Vagina (tissue), 2 donors: ENCODE measurements at regions not wholly inside any gene's neighbourhood (a gene's known extent, or its start where the extent isn't known, plus 50 kb on each side); places are given as distances from the start of the nearest gene placed in this dataset.

ENCODE experiments used
- CTCF ChIP-seq, 3 experiments: fragments of 450-650 bp in 2 of 3; fragments of 200-600 bp in 1 of 3; sonication (generic) in 1 of 3; IDR thresholded peaks; one replicate each; pipeline ENCODE4 v1.5.1; 2017 to 2019; ENCODE audit warnings: antibody characterized with exemption in 3 of 3, mild to moderate bottlenecking in 2 of 3, moderate library complexity in 2 of 3
- POLR2AphosphoS5 ChIP-seq, 2 donors: sonication (generic); formaldehyde crosslinking; IDR thresholded peaks; one replicate each; pipeline ENCODE4 v1.9.0; 2017; ENCODE audit warnings: antibody characterized with exemption in 2 of 2, mild to moderate bottlenecking in 2 of 2, low read depth in 1 of 2; ENCODE audit not compliant: insufficient read depth in 1 of 2

- no peak for TF ChIP-seq POLR2AphosphoS5 (IDR thresholded peaks at IDR 0.05; ENCODE audit: insufficient read depth in 1 of 2, low read depth in 1 of 2)
- no peak for TF ChIP-seq CTCF (IDR thresholded peaks at IDR 0.05)
Observed at GRCh38 chr3:107235193-107235927, 141.9 kb upstream of the CCDC54 start.
